ENCODE measurements at regions not wholly inside any gene's neighbourhood (a gene's known extent, or its start where the extent isn't known, plus 50 kb on each side); places are given as distances from the start of the nearest gene placed in this dataset.

DNA sequence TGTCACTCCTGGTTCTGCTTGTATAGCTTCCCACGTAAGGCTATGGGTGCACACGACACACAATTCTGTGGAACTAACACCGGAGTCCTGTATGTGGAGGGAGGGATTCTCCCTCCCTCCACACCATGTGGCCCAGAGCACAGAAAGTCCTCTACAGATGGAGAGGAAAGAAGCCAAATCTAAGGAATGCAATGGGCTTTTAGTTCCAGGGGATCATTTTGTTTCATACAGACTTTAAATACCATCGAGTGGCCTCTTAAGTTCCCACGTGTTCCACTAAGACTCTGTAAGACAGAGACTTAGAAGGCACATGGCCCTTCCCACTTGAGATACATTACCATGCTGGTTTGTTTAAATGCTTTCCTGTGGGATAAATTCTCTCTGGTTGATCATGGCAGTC, 156.0 kb downstream of the TGFB2 start:
- in situ Hi-C loops (cut with MboI) (no loop called here), intact Hi-C loops (cut with micrococcal nuclease; ENCODE audit: unreplicated experiment) (no loop called here)
- POLR2A ChIA-PET, result no interaction called here
- FAIRE-seq (no peak), ATAC-seq (no peak), DNase-seq (ENCODE audit: low read depth, low spot score) (no peak)
- H3K36me3 ChIP-seq (ENCODE audit: control insufficient read depth in 2 of 2, insufficient read depth in 2 of 2, low read length in 1 of 2), result no peaks in the 10 kb centered on the region
- CTCF ChIA-PET, result no interaction called here
- no peak overlapping the region for H3K4me2 ChIP-seq (ENCODE audit: control insufficient read depth, insufficient read depth)
- WGBS (ENCODE audit: insufficient coverage, insufficient replicate concordance, low lambda C conversion rate, missing lambda C conversion rate), result 29% methylated on average over 5 of the region's 5 CpGs
- H3K9me3 ChIP-seq (replicated peaks; ENCODE audit: control insufficient read depth, insufficient read depth, low read length), result no peaks in the 10 kb centered on the region
- H3K4me1 ChIP-seq (ENCODE audit: control insufficient read depth, insufficient read depth, low read length), result no peaks in the 10 kb centered on the region
- H4K20me1 ChIP-seq (ENCODE audit: control insufficient read depth, insufficient read depth), result no peaks in the 10 kb centered on the region
- no TSS peak for BruUV-seq (replicated peaks)
- RAD21 ChIA-PET (ENCODE audit: unreplicated experiment), result no interaction called here
- H3K9ac ChIP-seq (ENCODE audit: control insufficient read depth, insufficient read depth, low read length), result no peak overlapping the region
- H2AFZ ChIP-seq (ENCODE audit: control insufficient read depth, low read depth, low read length), result no peak overlapping the region
- no peak overlapping the region for H3K4me3 ChIP-seq
- H3K27ac ChIP-seq (ENCODE audit: control insufficient read depth, insufficient read depth), result no peak overlapping the region
- H3K79me2 ChIP-seq (ENCODE audit: control insufficient read depth, insufficient read depth, low read length), result no peaks in the 10 kb centered on the region
- SMC1A ChIA-PET (ENCODE audit: uncharacterized antibody, unreplicated experiment), result no interaction called here
- H3K27me3 ChIP-seq (replicated peaks in 1 of 2; ENCODE audit: control insufficient read depth in 2 of 2, insufficient read depth in 2 of 2, low read length in 1 of 2), result no peaks in the 10 kb centered on the region
- TF ChIP-seq, protein P1, sequence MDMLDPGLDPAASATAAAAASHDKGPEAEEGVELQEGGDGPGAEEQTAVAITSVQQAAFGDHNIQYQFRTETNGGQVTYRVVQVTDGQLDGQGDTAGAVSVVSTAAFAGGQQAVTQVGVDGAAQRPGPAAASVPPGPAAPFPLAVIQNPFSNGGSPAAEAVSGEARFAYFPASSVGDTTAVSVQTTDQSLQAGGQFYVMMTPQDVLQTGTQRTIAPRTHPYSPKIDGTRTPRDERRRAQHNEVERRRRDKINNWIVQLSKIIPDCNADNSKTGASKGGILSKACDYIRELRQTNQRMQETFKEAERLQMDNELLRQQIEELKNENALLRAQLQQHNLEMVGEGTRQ (IDR thresholded peaks at IDR 0.05; ENCODE audit: borderline replicate concordance, low read depth, low read length), result no peak
- no peak for TF ChIP-seq ZBED1 (IDR thresholded peaks at IDR 0.05; ENCODE audit: borderline replicate concordance)
- TF ChIP-seq SUPT20H (IDR thresholded peaks at IDR 0.05; ENCODE audit: borderline replicate concordance, control insufficient read depth, low read depth, low read length), result no peak
- no peak for TF ChIP-seq MEF2B (IDR thresholded peaks at IDR 0.05; ENCODE audit: partially characterized antibody, poor library complexity, severe bottlenecking)
- TF ChIP-seq SMAD5 (IDR thresholded peaks at IDR 0.05; ENCODE audit: low read depth), result no peak
- no peak for TF ChIP-seq SMARCA5 (IDR thresholded peaks at IDR 0.05)
- TF ChIP-seq, protein P2, sequence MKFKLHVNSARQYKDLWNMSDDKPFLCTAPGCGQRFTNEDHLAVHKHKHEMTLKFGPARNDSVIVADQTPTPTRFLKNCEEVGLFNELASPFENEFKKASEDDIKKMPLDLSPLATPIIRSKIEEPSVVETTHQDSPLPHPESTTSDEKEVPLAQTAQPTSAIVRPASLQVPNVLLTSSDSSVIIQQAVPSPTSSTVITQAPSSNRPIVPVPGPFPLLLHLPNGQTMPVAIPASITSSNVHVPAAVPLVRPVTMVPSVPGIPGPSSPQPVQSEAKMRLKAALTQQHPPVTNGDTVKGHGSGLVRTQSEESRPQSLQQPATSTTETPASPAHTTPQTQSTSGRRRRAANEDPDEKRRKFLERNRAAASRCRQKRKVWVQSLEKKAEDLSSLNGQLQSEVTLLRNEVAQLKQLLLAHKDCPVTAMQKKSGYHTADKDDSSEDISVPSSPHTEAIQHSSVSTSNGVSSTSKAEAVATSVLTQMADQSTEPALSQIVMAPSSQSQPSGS (IDR thresholded peaks at IDR 0.05; ENCODE audit: low read length), result no peak
- no peak for TF ChIP-seq SREBF2 (IDR thresholded peaks at IDR 0.05; ENCODE audit: low read length)
- TF ChIP-seq, protein P3, sequence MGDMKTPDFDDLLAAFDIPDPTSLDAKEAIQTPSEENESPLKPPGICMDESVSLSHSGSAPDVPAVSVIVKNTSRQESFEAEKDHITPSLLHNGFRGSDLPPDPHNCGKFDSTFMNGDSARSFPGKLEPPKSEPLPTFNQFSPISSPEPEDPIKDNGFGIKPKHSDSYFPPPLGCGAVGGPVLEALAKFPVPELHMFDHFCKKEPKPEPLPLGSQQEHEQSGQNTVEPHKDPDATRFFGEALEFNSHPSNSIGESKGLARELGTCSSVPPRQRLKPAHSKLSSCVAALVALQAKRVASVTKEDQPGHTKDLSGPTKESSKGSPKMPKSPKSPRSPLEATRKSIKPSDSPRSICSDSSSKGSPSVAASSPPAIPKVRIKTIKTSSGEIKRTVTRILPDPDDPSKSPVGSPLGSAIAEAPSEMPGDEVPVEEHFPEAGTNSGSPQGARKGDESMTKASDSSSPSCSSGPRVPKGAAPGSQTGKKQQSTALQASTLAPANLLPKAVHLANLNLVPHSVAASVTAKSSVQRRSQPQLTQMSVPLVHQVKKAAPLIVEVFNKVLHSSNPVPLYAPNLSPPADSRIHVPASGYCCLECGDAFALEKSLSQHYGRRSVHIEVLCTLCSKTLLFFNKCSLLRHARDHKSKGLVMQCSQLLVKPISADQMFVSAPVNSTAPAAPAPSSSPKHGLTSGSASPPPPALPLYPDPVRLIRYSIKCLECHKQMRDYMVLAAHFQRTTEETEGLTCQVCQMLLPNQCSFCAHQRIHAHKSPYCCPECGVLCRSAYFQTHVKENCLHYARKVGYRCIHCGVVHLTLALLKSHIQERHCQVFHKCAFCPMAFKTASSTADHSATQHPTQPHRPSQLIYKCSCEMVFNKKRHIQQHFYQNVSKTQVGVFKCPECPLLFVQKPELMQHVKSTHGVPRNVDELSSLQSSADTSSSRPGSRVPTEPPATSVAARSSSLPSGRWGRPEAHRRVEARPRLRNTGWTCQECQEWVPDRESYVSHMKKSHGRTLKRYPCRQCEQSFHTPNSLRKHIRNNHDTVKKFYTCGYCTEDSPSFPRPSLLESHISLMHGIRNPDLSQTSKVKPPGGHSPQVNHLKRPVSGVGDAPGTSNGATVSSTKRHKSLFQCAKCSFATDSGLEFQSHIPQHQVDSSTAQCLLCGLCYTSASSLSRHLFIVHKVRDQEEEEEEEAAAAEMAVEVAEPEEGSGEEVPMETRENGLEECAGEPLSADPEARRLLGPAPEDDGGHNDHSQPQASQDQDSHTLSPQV (IDR thresholded peaks at IDR 0.05), result no peak
- TF ChIP-seq, protein P4, sequence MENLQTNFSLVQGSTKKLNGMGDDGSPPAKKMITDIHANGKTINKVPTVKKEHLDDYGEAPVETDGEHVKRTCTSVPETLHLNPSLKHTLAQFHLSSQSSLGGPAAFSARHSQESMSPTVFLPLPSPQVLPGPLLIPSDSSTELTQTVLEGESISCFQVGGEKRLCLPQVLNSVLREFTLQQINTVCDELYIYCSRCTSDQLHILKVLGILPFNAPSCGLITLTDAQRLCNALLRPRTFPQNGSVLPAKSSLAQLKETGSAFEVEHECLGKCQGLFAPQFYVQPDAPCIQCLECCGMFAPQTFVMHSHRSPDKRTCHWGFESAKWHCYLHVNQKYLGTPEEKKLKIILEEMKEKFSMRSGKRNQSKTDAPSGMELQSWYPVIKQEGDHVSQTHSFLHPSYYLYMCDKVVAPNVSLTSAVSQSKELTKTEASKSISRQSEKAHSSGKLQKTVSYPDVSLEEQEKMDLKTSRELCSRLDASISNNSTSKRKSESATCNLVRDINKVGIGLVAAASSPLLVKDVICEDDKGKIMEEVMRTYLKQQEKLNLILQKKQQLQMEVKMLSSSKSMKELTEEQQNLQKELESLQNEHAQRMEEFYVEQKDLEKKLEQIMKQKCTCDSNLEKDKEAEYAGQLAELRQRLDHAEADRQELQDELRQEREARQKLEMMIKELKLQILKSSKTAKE (IDR thresholded peaks at IDR 0.05; ENCODE audit: low read depth, poor library complexity, severe bottlenecking), result no peak
- TF ChIP-seq NR2F1 (conservative IDR thresholded peaks at IDR 0.05), result no peak
- TF ChIP-seq, protein P5, sequence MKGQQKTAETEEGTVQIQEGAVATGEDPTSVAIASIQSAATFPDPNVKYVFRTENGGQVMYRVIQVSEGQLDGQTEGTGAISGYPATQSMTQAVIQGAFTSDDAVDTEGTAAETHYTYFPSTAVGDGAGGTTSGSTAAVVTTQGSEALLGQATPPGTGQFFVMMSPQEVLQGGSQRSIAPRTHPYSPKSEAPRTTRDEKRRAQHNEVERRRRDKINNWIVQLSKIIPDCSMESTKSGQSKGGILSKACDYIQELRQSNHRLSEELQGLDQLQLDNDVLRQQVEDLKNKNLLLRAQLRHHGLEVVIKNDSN (IDR thresholded peaks at IDR 0.05; ENCODE audit: borderline replicate concordance, extremely low read length, insufficient read depth, low read depth, low read length), result no peak
- TF ChIP-seq CREB1 (IDR thresholded peaks at IDR 0.05; ENCODE audit: low read depth), result no peak
- TF ChIP-seq NBN (IDR thresholded peaks at IDR 0.05), result no peak
- TF ChIP-seq RB1 (IDR thresholded peaks at IDR 0.05; ENCODE audit: borderline replicate concordance), result no peak
- TF ChIP-seq RAD21 (IDR thresholded peaks at IDR 0.05; ENCODE audit: insufficient read depth, low read depth, low read length), result no peak
- no peak for TF ChIP-seq KDM1A (IDR thresholded peaks at IDR 0.05; ENCODE audit: borderline replicate concordance)
- TF ChIP-seq HCFC1 (IDR thresholded peaks at IDR 0.05; ENCODE audit: low read length), result no peak

Data from GM12878 (cell line).